ENCODE measurements at regions not wholly inside any gene's neighbourhood (a gene's known extent, or its start where the extent isn't known, plus 50 kb on each side); places are given as distances from the start of the nearest gene placed in this dataset.

DNA sequence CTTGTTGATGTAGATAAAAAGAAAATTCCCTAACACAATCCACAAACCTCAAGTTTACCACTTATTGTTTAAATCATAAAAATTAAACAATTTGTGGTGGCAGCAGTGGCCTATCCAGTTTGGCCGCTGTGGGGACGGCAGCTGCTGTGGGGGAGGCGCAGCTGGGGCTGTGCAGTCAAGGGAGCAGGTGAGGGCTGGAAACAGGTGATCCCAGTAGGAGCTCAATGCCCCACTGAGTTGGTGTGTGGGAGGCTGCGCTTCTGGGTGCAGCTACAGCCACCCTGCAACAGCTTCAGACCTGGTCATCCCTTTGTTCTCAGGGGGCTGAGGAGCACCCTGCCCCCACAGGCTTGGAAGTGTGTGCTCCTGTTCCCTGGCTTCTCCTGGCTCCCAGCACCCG, 266.0 kb upstream of the FSIP2 start:
- no peak overlapping the region for H3K4me3 ChIP-seq (replicated peaks in 1 of 3; ENCODE audit: low read depth in 2 of 3, low read length in 3 of 3)
- intact Hi-C loops (cut with micrococcal nuclease), result no loop called here
- no peak for DNase-seq
- Mint-ChIP-seq H3K4me1 (no peaks in the 10 kb centered on the region), H3K27me3 (ENCODE audit: low read depth in 3 of 3) (no peaks in the 10 kb centered on the region), H3K4me3 (no peak overlapping the region), H3K36me3 (no peaks in the 10 kb centered on the region), H3K9me3 (peaks cover 0 to 20% (median 6%) of the 10 kb centered on the region in 7 donors), H3K27ac (no peak overlapping the region)
- H3K4me2 ChIP-seq (replicated peaks; ENCODE audit: extremely low read depth, low read length, poor library complexity, severe bottlenecking), result no peak overlapping the region
- H3K9me3 ChIP-seq (replicated peaks in 1 of 2; ENCODE audit: control insufficient read depth in 1 of 2, insufficient read depth in 1 of 2, low read length in 2 of 2), result peaks cover 18 to 24% of the 10 kb centered on the region in 2 donors
- H3K4me1 ChIP-seq (ENCODE audit: control insufficient read depth in 1 of 2, insufficient read depth in 2 of 2, low read length in 2 of 2), result no peaks in the 10 kb centered on the region
- no peaks in the 10 kb centered on the region for H3K36me3 ChIP-seq (replicated peaks in 1 of 2; ENCODE audit: control insufficient read depth in 1 of 2, insufficient read depth in 2 of 2, low read length in 2 of 2)
- no peak overlapping the region for H3K27ac ChIP-seq (ENCODE audit: low read depth in 1 of 2, low read length in 2 of 2)
- H3K79me2 ChIP-seq (ENCODE audit: insufficient read depth, low read length), result no peaks in the 10 kb centered on the region
- no peaks in the 10 kb centered on the region for H4K20me1 ChIP-seq (ENCODE audit: insufficient read depth, low read length)
- H3K9ac ChIP-seq (ENCODE audit: insufficient read depth, low read length, poor library complexity, severe bottlenecking), result no peak overlapping the region
- no peaks in the 10 kb centered on the region for H3K27me3 ChIP-seq (ENCODE audit: control insufficient read depth in 2 of 2, insufficient read depth in 2 of 2, low read length in 2 of 2)
- WGBS (ENCODE audit: insufficient coverage), result 95% methylated on average over 4 of the region's 5 CpGs
- TF ChIP-seq, protein P1, sequence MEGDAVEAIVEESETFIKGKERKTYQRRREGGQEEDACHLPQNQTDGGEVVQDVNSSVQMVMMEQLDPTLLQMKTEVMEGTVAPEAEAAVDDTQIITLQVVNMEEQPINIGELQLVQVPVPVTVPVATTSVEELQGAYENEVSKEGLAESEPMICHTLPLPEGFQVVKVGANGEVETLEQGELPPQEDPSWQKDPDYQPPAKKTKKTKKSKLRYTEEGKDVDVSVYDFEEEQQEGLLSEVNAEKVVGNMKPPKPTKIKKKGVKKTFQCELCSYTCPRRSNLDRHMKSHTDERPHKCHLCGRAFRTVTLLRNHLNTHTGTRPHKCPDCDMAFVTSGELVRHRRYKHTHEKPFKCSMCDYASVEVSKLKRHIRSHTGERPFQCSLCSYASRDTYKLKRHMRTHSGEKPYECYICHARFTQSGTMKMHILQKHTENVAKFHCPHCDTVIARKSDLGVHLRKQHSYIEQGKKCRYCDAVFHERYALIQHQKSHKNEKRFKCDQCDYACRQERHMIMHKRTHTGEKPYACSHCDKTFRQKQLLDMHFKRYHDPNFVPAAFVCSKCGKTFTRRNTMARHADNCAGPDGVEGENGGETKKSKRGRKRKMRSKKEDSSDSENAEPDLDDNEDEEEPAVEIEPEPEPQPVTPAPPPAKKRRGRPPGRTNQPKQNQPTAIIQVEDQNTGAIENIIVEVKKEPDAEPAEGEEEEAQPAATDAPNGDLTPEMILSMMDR (IDR thresholded peaks at IDR 0.05), result no peak
- H2AFZ ChIP-seq (ENCODE audit: insufficient read depth, low read depth, low read length, poor library complexity, severe bottlenecking), result no peak overlapping the region

DNA sequence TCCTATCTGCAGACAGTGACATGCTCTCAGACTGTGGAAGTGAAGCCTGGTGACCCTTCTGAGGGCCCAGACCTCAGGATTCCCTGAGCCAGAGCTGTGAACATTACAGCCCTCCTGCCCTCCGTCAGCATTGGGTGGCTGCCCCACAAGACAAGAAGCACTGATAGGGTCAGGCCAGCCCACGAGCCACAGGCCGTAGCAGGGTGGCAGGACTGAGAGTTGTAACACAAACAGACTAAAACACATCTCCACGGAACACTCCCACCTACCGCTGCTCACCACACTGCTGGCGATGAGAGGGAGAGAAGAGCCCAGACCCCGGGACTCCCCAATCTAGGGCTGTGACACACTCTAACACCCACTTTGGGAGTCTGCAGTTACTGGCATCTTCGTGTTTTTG, 264.8 kb upstream of the FSIP2 start:
- TF ChIP-seq, protein P1 (IDR thresholded peaks at IDR 0.05), result no peak
- Histone ChIP-seq H3K9ac (ENCODE audit: insufficient read depth, low read length, poor library complexity, severe bottlenecking) (no peak overlapping the region), H3K9me3 (replicated peaks in 1 of 2; ENCODE audit: control insufficient read depth in 1 of 2, insufficient read depth in 1 of 2, low read length in 2 of 2) (peaks cover 18 to 24% of the 10 kb centered on the region in 2 donors), H3K79me2 (ENCODE audit: insufficient read depth, low read length) (no peaks in the 10 kb centered on the region), H3K4me3 (replicated peaks in 1 of 3; ENCODE audit: low read depth in 2 of 3, low read length in 3 of 3) (no peak overlapping the region), H3K27ac (ENCODE audit: low read depth in 1 of 2, low read length in 2 of 2) (no peak overlapping the region), H3K27me3 (ENCODE audit: control insufficient read depth in 2 of 2, insufficient read depth in 2 of 2, low read length in 2 of 2) (no peaks in the 10 kb centered on the region), H3K4me2 (replicated peaks; ENCODE audit: extremely low read depth, low read length, poor library complexity, severe bottlenecking) (no peak overlapping the region), H3K36me3 (replicated peaks in 1 of 2; ENCODE audit: control insufficient read depth in 1 of 2, insufficient read depth in 2 of 2, low read length in 2 of 2) (no peaks in the 10 kb centered on the region), H3K4me1 (ENCODE audit: control insufficient read depth in 1 of 2, insufficient read depth in 2 of 2, low read length in 2 of 2) (no peaks in the 10 kb centered on the region), H2AFZ (ENCODE audit: insufficient read depth, low read depth, low read length, poor library complexity, severe bottlenecking) (no peak overlapping the region), H4K20me1 (ENCODE audit: insufficient read depth, low read length) (no peaks in the 10 kb centered on the region)
- Mint-ChIP-seq H3K27me3 (ENCODE audit: low read depth in 3 of 3) (no peaks in the 10 kb centered on the region), H3K36me3 (no peaks in the 10 kb centered on the region), H3K9me3 (peaks cover 0 to 20% (median 6%) of the 10 kb centered on the region in 7 donors), H3K27ac (no peak overlapping the region), H3K4me1 (no peaks in the 10 kb centered on the region), H3K4me3 (no peak overlapping the region)
- 95% methylated on average over 2 of the region's 8 CpGs for WGBS (ENCODE audit: insufficient coverage)
- intact Hi-C loops (cut with micrococcal nuclease), result no loop called here
- no peak for DNase-seq
